ENCODE measurements at regions not wholly inside any gene's neighbourhood (a gene's known extent, or its start where the extent isn't known, plus 50 kb on each side); places are given as distances from the start of the nearest gene placed in this dataset.
A peak's percentile ranks its signal among the peaks of the same experiment; 100 is the strongest.
"Not testable (repeated sequence)": the region's sequence is repeated elsewhere in the genome, so short reads cannot be mapped to it uniquely, and the experiment has no call there.

DNA sequence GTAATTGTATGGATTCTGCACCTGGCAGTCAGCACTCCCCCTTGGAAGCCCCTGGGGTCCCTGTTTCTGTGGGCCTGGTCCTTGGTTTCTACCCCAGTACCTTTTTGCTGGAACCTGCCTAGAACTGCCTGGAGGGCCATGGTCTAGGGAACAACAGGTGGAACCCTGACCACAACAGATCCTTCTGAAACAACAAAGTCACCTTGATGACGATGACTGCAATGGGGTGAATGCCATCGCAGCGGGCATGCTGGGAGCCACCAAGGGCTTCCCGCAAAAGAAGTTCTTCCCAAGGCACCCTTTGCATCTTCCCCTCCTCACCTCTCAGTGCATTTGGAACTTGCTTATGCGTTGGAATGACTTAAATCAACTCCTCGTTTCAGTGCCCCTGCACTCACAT lies 129.0 kb upstream of the OR4C13 start:
- H3K36me3 Mint-ChIP-seq (ENCODE audit: insufficient read depth, unreplicated experiment); intact Hi-C loops (cut with micrococcal nuclease; ENCODE audit: unreplicated experiment); H3K4me3 Mint-ChIP-seq (ENCODE audit: unreplicated experiment); H3K27me3 ChIP-seq (replicated peaks; ENCODE audit: control insufficient read depth, insufficient read depth, low read length); H3K4me1 ChIP-seq; H3K9me3 ChIP-seq; POLR2A ChIA-PET; CTCF ChIA-PET; H3K9me3 Mint-ChIP-seq (ENCODE audit: unreplicated experiment); H3K4me1 Mint-ChIP-seq (ENCODE audit: low read depth, unreplicated experiment); H3K36me3 ChIP-seq (ENCODE audit: control insufficient read depth, insufficient read depth, low read length); H3K27ac Mint-ChIP-seq (ENCODE audit: unreplicated experiment); BruUV-seq (replicated peaks); H3K4me3 ChIP-seq (ENCODE audit: low read depth, low read length); H3K27me3 Mint-ChIP-seq (ENCODE audit: insufficient read depth, unreplicated experiment); DNase-seq: not testable (repeated sequence)

DNA sequence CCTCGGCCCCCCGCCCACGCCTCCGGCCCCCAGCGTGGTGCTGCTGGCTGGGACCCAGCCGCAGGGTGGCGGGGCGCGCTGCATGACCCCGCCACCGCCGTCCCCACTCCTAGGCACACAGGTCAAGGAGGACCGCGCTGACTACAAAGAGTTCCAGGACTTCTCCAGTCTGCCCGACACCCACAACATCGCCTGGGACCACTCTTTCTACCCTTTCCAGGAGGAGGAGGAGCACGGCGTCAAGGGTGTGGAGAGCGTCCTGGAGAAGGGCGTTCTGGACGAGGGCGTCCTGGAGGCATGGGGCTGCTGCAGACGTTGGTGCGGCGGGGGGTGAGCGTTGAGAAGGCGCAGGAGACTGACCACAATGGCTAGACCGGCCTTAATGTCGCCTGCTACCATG lies 101.7 kb upstream of the OR4C13 start:
- H3K36me3 ChIP-seq (ENCODE audit: control insufficient read depth, insufficient read depth, low read length); CTCF ChIA-PET; BruUV-seq (replicated peaks); H3K4me3 Mint-ChIP-seq (ENCODE audit: unreplicated experiment); H3K36me3 Mint-ChIP-seq (ENCODE audit: insufficient read depth, unreplicated experiment); H3K27me3 ChIP-seq (replicated peaks; ENCODE audit: control insufficient read depth, insufficient read depth, low read length); H3K9me3 Mint-ChIP-seq (ENCODE audit: unreplicated experiment); H3K27ac Mint-ChIP-seq (ENCODE audit: unreplicated experiment); DNase-seq; intact Hi-C loops (cut with micrococcal nuclease; ENCODE audit: unreplicated experiment); H3K9me3 ChIP-seq; POLR2A ChIA-PET; H3K4me1 Mint-ChIP-seq (ENCODE audit: low read depth, unreplicated experiment); H3K27me3 Mint-ChIP-seq (ENCODE audit: insufficient read depth, unreplicated experiment); H3K4me3 ChIP-seq (ENCODE audit: low read depth, low read length); H3K4me1 ChIP-seq: not testable (repeated sequence)

DNA sequence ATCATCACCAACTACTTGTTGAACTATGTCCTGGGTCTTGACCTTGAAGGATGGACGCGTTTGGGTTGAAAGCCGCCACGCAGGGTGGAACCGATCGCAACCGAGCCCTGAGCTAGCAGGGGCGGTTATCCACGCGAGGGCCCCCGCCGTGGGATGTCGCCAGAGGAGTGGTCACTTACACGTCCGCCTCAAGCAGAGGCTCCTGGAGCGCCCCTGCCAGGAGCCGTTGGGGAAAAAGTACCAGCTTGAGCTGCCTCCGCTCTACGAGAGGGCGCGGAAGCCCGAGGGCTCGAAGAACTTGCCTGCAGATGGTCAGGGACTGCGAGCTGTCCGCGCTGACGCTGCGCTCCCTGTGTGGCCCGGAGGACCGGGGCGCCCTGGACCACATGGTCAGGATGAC lies 100.7 kb upstream of the OR4C13 start:
- ChIA-PET CTCF (no interaction called here), POLR2A (no interaction called here)
- intact Hi-C loops (cut with micrococcal nuclease; ENCODE audit: unreplicated experiment): no loop called here
- Mint-ChIP-seq H3K27ac (ENCODE audit: unreplicated experiment) (no peak overlapping the region), H3K27me3 (ENCODE audit: insufficient read depth, unreplicated experiment) (no peaks in the 10 kb centered on the region), H3K4me3 (ENCODE audit: unreplicated experiment) (no peak overlapping the region), H3K36me3 (ENCODE audit: insufficient read depth, unreplicated experiment) (no peaks in the 10 kb centered on the region), H3K9me3 (ENCODE audit: unreplicated experiment) (no peaks in the 10 kb centered on the region), H3K4me1 (ENCODE audit: low read depth, unreplicated experiment) (no peaks in the 10 kb centered on the region)
- Histone ChIP-seq H3K4me3 (ENCODE audit: low read depth, low read length) (no peak overlapping the region), H3K9me3 (no peaks in the 10 kb centered on the region), H3K27me3 (replicated peaks; ENCODE audit: control insufficient read depth, insufficient read depth, low read length) (no peaks in the 10 kb centered on the region), H3K4me1 (no peaks in the 10 kb centered on the region), H3K36me3 (ENCODE audit: control insufficient read depth, insufficient read depth, low read length) (no peaks in the 10 kb centered on the region)
- BruUV-seq (replicated peaks): no TSS peak
- no peak for DNase-seq
- TF ChIP-seq, protein P1, sequence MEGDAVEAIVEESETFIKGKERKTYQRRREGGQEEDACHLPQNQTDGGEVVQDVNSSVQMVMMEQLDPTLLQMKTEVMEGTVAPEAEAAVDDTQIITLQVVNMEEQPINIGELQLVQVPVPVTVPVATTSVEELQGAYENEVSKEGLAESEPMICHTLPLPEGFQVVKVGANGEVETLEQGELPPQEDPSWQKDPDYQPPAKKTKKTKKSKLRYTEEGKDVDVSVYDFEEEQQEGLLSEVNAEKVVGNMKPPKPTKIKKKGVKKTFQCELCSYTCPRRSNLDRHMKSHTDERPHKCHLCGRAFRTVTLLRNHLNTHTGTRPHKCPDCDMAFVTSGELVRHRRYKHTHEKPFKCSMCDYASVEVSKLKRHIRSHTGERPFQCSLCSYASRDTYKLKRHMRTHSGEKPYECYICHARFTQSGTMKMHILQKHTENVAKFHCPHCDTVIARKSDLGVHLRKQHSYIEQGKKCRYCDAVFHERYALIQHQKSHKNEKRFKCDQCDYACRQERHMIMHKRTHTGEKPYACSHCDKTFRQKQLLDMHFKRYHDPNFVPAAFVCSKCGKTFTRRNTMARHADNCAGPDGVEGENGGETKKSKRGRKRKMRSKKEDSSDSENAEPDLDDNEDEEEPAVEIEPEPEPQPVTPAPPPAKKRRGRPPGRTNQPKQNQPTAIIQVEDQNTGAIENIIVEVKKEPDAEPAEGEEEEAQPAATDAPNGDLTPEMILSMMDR (IDR thresholded peaks at IDR 0.05; ENCODE audit: insufficient read depth in 1 of 2, low read depth in 1 of 2, low read length in 1 of 2, severe bottlenecking in 1 of 2, unreplicated experiment in 1 of 2): no peak

DNA sequence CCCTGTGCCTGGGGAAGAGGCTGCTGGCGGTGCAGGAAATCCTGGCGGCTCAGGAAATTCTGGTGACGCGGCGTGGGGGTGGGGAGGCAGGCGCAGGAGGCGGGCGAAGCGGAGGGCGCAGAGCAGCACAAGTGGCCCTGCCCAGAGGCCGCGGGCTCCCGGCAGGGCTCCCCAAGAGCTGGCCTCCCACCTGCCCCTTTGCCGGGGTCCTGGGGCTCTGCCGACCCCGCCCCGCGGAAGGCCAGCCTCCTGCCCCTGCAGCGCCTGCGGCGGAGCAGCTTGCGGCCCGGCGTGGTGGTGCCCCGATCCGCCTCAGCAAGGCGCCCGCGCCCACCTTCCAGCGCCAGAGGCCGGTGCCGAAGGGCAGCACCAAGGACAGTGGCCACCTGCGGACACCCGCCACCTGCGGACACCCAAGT lies 100.2 kb upstream of the OR4C13 start:
- H3K9me3 Mint-ChIP-seq (ENCODE audit: unreplicated experiment): no peaks in the 10 kb centered on the region

DNA sequence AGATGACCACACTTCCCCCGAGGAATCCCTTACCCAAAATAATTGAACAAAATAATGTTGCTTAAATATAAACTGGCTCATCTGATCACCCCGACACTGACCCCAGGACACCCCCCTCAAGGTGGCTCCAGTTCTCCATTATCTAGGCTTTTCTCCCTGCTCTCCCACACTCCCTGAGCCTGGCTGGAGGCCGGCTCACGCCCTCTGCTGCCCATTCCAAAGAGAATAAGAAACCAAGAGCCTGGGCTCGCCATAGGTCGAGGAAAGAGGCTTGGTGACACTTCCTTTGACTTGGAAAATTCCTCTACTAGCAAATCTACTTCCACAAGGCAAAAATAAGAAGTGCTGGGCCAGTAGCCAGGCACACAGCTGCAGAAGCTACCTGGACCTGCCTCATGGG lies 63.3 kb upstream of the OR4C13 start:
- intact Hi-C loops (cut with micrococcal nuclease; ENCODE audit: unreplicated experiment); H3K27ac Mint-ChIP-seq (ENCODE audit: unreplicated experiment); H3K9me3 ChIP-seq; H3K36me3 Mint-ChIP-seq (ENCODE audit: insufficient read depth, unreplicated experiment); POLR2A ChIA-PET; H3K4me3 Mint-ChIP-seq (ENCODE audit: unreplicated experiment); H3K4me3 ChIP-seq (ENCODE audit: low read depth, low read length); H3K27me3 Mint-ChIP-seq (ENCODE audit: insufficient read depth, unreplicated experiment); BruUV-seq (replicated peaks); H3K4me1 Mint-ChIP-seq (ENCODE audit: low read depth, unreplicated experiment); CTCF ChIA-PET; H3K36me3 ChIP-seq (ENCODE audit: control insufficient read depth, insufficient read depth, low read length); H3K27me3 ChIP-seq (replicated peaks; ENCODE audit: control insufficient read depth, insufficient read depth, low read length); H3K4me1 ChIP-seq: not testable (repeated sequence)
- peaks cover 15% of the 10 kb centered on the region for H3K9me3 Mint-ChIP-seq (ENCODE audit: unreplicated experiment)
- peak in 1 of 2 experiments; percentile 7 for DNase-seq

More for the DNA sequence above, 100.2 kb upstream of the OR4C13 start:
- intact Hi-C loops (cut with micrococcal nuclease; ENCODE audit: unreplicated experiment): no loop called here
- DNase-seq: no peak
- Histone ChIP-seq H3K4me3 (ENCODE audit: low read depth, low read length) (no peak overlapping the region), H3K36me3 (ENCODE audit: control insufficient read depth, insufficient read depth, low read length) (no peaks in the 10 kb centered on the region), H3K4me1 (no peaks in the 10 kb centered on the region), H3K27me3 (replicated peaks; ENCODE audit: control insufficient read depth, insufficient read depth, low read length) (no peaks in the 10 kb centered on the region), H3K9me3 (no peaks in the 10 kb centered on the region)
- H3K27me3 Mint-ChIP-seq (ENCODE audit: insufficient read depth, unreplicated experiment): no peaks in the 10 kb centered on the region
- ChIA-PET CTCF (no interaction called here), POLR2A (no interaction called here)
- H3K4me3 Mint-ChIP-seq (ENCODE audit: unreplicated experiment): no peak overlapping the region
- BruUV-seq (replicated peaks): no TSS peak
- TF ChIP-seq, protein P1 (IDR thresholded peaks at IDR 0.05; ENCODE audit: insufficient read depth in 1 of 2, low read depth in 1 of 2, low read length in 1 of 2, severe bottlenecking in 1 of 2, unreplicated experiment in 1 of 2): no peak
- no peaks in the 10 kb centered on the region for H3K36me3 Mint-ChIP-seq (ENCODE audit: insufficient read depth, unreplicated experiment)
- H3K27ac Mint-ChIP-seq (ENCODE audit: unreplicated experiment): no peak overlapping the region
- no peaks in the 10 kb centered on the region for H3K4me1 Mint-ChIP-seq (ENCODE audit: low read depth, unreplicated experiment)

DNA sequence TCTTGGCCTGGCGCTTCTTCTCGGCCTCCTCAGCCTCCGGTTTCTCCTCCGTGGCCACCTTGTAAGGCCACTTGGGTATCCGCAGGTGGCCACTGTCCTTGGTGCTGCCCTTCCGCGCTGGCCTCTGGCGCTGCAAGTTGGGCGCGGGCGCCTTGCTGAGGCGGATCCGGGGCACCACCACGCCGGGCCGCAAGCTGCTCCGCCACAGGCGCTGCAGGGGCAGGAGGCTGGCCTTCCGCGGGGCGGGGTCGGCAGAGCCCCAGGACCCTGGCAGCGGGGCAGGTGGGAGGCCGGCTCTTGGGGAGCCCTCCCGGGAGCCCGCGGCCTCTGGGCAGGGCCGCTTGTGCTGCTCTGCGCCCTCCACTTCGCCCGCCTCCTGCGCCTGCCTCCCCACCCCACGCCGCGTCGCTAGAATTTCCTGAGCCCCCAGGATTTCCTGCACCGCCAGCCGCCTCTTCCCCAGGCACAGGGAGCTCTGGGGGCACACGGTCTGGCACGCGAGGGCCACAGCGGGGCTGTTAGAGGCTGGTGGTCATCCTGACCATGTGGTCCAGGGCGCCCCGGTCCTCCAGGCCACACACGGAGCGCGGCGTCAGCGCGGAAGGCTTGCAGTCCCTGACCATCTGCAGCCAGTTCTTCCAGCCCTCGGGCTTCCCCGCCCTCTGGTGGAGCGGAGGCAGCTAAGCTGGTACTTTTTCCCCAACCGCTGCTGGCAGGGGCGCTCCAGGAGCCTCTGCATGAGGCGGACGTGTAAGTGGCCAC lies 60.1 kb upstream of the OR4C13 start:
- H3K36me3 ChIP-seq (ENCODE audit: control insufficient read depth, insufficient read depth, low read length); H3K4me1 ChIP-seq; CTCF ChIA-PET; H3K9me3 ChIP-seq; H3K4me3 ChIP-seq (ENCODE audit: low read depth, low read length); intact Hi-C loops (cut with micrococcal nuclease; ENCODE audit: unreplicated experiment); H3K9me3 Mint-ChIP-seq (ENCODE audit: unreplicated experiment); BruUV-seq (replicated peaks); DNase-seq; H3K27me3 Mint-ChIP-seq (ENCODE audit: insufficient read depth, unreplicated experiment); H3K4me3 Mint-ChIP-seq (ENCODE audit: unreplicated experiment); H3K4me1 Mint-ChIP-seq (ENCODE audit: low read depth, unreplicated experiment); H3K27ac Mint-ChIP-seq (ENCODE audit: unreplicated experiment); POLR2A ChIA-PET; H3K36me3 Mint-ChIP-seq (ENCODE audit: insufficient read depth, unreplicated experiment); H3K27me3 ChIP-seq (replicated peaks; ENCODE audit: control insufficient read depth, insufficient read depth, low read length): not testable (repeated sequence)
